DOHH2 (cell line): ENCODE measurements at regions not wholly inside any gene's neighbourhood (a gene's known extent, or its start where the extent isn't known, plus 50 kb on each side); places are given as distances from the start of the nearest gene placed in this dataset.

ENCODE experiments used
- H3F3A ChIP-seq: fragments of 200-600 bp; sonication (generic), shearing (Covaris generic); 2 replicates; pipeline ENCODE4 v1.6.0; 2016; ENCODE audit warnings: antibody characterized with exemption, mild to moderate bottlenecking; ENCODE audit not compliant: control insufficient read depth, insufficient read depth
- H3K27ac ChIP-seq: fragments of 200-600 bp; sonication (generic); 2 replicates; pipeline ENCODE4 v1.5.1; 2014; ENCODE audit warnings: low read depth, mild to moderate bottlenecking, low read length, moderate library complexity
- H3K27me3 ChIP-seq: fragments of 200-600 bp; sonication (generic); 2 replicates; pipeline ENCODE4 v1.6.1; 2014; ENCODE audit warnings: mild to moderate bottlenecking, low read length, mixed read lengths; ENCODE audit not compliant: control insufficient read depth
- H3K36me3 ChIP-seq: fragments of 200-600 bp; sonication (generic); 2 replicates; pipeline ENCODE4 v1.6.1; 2014; ENCODE audit warnings: mild to moderate bottlenecking, low read length, moderate library complexity, mixed read lengths; ENCODE audit not compliant: control insufficient read depth
- H3K4me1 ChIP-seq: fragments of 200-600 bp; sonication (generic); 2 replicates; pipeline ENCODE4 v1.6.1; 2014; ENCODE audit warnings: mild to moderate bottlenecking, low read length, mixed read lengths; ENCODE audit not compliant: control insufficient read depth
- H3K4me2 ChIP-seq: fragments of 200-600 bp; sonication (generic); 2 replicates; pipeline ENCODE4 v1.6.0; 2014; ENCODE audit warnings: mild to moderate bottlenecking, low read length, moderate library complexity
- H3K4me3 ChIP-seq: fragments of 200-600 bp; sonication (generic); 2 replicates; pipeline ENCODE4 v1.5.1; 2014; ENCODE audit warnings: mild to moderate bottlenecking, low read length, mixed read lengths
- H3K79me2 ChIP-seq: fragments of 200-600 bp; sonication (generic); 2 replicates; pipeline ENCODE4 v1.6.1; 2014; ENCODE audit warnings: mild to moderate bottlenecking, low read length, mixed read lengths; ENCODE audit not compliant: control insufficient read depth
- H3K9me2 ChIP-seq: fragments of 200-600 bp; sonication (generic); replicated peaks from 2 replicates; pipeline ENCODE4 v1.6.1; 2014; ENCODE audit warnings: mild to moderate bottlenecking, low read length, mixed read lengths; ENCODE audit not compliant: control insufficient read depth
- H3K9me3 ChIP-seq: fragments of 200-600 bp; sonication (generic); 2 replicates; pipeline ENCODE4 v1.6.1; 2014; ENCODE audit warnings: antibody characterized with exemption, low read length, mixed read lengths; ENCODE audit not compliant: control insufficient read depth, insufficient read depth
- H4K20me1 ChIP-seq: fragments of 200-600 bp; sonication (generic); 2 replicates; pipeline ENCODE4 v1.6.0; 2014; ENCODE audit warnings: low read depth, mild to moderate bottlenecking, antibody characterized with exemption, low read length, moderate library complexity; ENCODE audit not compliant: control insufficient read depth, insufficient read depth
- EZH2phosphoT487 ChIP-seq: fragments of 200-600 bp; sonication (generic); IDR thresholded peaks from 2 replicates; pipeline ENCODE4 v1.6.1; 2017; ENCODE audit warnings: borderline replicate concordance, mild to moderate bottlenecking, antibody characterized with exemption, low read length, moderate library complexity, mixed read lengths
- TF ChIP-seq, protein P1 (sequence below): fragments of 200-600 bp; sonication (generic); IDR thresholded peaks from one replicate; pipeline ENCODE4 v1.5.1; 2014; ENCODE audit warnings: antibody characterized with exemption, mild to moderate bottlenecking, low read depth, low read length; ENCODE audit not compliant: poor library complexity, severe bottlenecking

DNA sequence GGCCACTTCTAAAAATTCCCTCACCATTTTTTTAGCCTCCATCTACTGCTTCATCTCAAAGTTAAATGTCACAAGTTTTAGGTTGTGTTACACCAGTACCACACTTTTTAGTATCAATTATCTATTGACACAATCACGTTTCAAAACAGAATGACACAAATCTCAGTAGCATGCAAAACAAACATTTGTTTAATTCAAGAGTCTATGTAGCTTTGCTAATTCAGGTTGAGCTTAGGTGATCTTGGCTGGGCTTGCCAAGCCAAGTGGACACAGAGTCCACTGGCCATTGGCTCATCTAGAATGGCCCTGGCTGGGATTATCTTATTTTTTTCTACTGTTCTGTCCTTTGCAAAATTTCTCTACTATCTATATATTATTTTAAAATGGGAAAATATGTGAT, 61.9 kb upstream of the JAK2 start:
- Histone ChIP-seq H3K36me3 (no peaks in the 10 kb centered on the region), H3K4me1 (no peaks in the 10 kb centered on the region), H3K27ac (no peak overlapping the region), H3F3A (no peaks in the 10 kb centered on the region), H3K27me3 (peaks cover 6% of the 10 kb centered on the region; the same call in 1 of the 2 replicates), H3K9me3 (no peaks in the 10 kb centered on the region), H3K79me2 (no peaks in the 10 kb centered on the region), H4K20me1 (no peaks in the 10 kb centered on the region), H3K9me2 (no peaks in the 10 kb centered on the region), H3K4me2 (no peak overlapping the region), H3K4me3 (no peak overlapping the region)
- no peak for TF ChIP-seq EZH2phosphoT487
- TF ChIP-seq, protein P1, sequence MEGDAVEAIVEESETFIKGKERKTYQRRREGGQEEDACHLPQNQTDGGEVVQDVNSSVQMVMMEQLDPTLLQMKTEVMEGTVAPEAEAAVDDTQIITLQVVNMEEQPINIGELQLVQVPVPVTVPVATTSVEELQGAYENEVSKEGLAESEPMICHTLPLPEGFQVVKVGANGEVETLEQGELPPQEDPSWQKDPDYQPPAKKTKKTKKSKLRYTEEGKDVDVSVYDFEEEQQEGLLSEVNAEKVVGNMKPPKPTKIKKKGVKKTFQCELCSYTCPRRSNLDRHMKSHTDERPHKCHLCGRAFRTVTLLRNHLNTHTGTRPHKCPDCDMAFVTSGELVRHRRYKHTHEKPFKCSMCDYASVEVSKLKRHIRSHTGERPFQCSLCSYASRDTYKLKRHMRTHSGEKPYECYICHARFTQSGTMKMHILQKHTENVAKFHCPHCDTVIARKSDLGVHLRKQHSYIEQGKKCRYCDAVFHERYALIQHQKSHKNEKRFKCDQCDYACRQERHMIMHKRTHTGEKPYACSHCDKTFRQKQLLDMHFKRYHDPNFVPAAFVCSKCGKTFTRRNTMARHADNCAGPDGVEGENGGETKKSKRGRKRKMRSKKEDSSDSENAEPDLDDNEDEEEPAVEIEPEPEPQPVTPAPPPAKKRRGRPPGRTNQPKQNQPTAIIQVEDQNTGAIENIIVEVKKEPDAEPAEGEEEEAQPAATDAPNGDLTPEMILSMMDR: no peak

DNA sequence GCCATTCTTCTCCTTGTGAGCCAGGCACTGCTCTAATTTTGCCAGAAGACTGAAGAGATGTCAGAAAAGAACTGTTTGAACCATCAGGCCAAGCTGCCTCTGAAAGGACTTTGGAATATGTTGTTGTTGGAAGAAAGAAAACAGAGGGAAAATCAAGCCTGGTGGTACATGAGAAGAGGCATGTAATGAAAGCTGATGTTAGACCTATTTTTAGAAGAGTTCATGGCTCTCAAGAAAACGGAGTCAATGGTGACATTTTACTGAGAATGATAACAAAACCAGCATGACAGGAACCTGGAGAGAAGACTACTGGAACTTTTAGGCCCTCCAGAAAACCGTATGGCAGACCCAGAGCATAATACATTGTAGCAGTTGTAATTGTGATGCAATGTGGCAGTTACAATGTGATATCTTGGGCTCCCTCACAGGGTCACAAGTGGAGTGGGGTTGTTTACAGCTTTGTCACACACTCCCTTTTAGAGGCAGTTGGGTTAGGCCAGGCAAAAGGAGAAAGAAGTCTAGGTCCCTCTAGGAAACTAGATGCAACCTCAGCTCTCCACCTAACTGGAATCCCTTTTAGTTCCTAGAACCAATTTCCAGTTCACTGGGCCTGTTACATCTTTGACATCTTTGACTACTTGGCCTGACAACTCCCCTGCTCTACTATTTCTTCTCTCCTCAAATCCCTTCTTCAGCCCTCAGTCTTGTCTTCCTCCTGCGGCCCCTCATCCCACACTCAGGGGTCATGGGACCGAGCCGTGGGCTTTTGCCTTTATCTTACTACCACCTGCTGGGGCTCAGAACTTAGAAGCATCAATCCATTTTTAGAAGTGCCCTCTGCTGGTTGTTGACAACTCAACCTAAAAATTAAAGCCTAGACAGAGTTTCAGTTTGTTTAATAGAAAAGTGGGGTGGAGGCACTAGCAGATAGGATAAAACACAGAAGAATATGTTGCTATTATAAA, 61.2 kb upstream of the JAK2 start:
- no peak overlapping the region for H3K27ac ChIP-seq
- H3K4me3 ChIP-seq: no peak overlapping the region
- TF ChIP-seq, protein P1: peak; percentile 51
- TF ChIP-seq EZH2phosphoT487: no peak
- no peaks in the 10 kb centered on the region for H3K36me3 ChIP-seq
- no peak overlapping the region for H3K4me2 ChIP-seq
- H3K4me1 ChIP-seq: no peaks in the 10 kb centered on the region
- no peaks in the 10 kb centered on the region for H4K20me1 ChIP-seq
- no peaks in the 10 kb centered on the region for H3F3A ChIP-seq
- no peaks in the 10 kb centered on the region for H3K79me2 ChIP-seq
- peaks cover 6% of the 10 kb centered on the region; the same call in 1 of the 2 replicates for H3K27me3 ChIP-seq
- no peaks in the 10 kb centered on the region for H3K9me3 ChIP-seq
- no peaks in the 10 kb centered on the region for H3K9me2 ChIP-seq

DNA sequence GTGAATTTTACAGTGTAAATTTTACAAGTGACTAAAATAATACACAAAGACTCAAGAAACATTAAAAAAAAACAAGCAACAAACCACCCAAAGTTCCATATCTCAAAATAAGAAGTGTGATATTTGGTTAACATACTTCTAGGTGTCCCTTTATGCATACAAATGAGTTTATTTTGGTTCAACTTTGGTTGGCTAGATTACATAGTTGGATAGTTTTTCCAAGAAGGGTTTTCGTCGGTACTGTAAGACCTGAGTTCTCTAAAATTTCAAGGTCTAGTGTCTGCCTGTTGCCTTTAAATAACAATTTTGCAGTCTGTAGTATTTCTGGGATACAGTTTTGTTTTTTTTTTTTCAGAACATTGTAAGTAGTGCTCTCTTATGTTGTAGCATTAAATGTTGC, 58.8 kb upstream of the JAK2 start:
- Histone ChIP-seq H3K9me2 (no peaks in the 10 kb centered on the region), H3K36me3 (no peaks in the 10 kb centered on the region), H3K9me3 (no peaks in the 10 kb centered on the region), H3K27ac (no peak overlapping the region), H3K4me2 (no peak overlapping the region), H3F3A (no peaks in the 10 kb centered on the region), H3K4me3 (no peak overlapping the region), H4K20me1 (no peaks in the 10 kb centered on the region), H3K27me3 (peaks cover 6% of the 10 kb centered on the region; the same call in 1 of the 2 replicates), H3K79me2 (no peaks in the 10 kb centered on the region), H3K4me1 (no peaks in the 10 kb centered on the region)
- TF ChIP-seq, protein P1: no peak
- no peak for TF ChIP-seq EZH2phosphoT487
